Epidermal melanocyte (primary cell): ENCODE measurements at regions not wholly inside any gene's neighbourhood (a gene's known extent, or its start where the extent isn't known, plus 50 kb on each side); places are given as distances from the start of the nearest gene placed in this dataset.
"Not testable (repeated sequence)": the region's sequence is repeated elsewhere in the genome, so short reads cannot be mapped to it uniquely, and the experiment has no call there.

Experiments used
- DNase-seq: peaks from one replicate; pipeline ENCODE4 v3.0.0; 2011; ENCODE audit warnings: low spot score; ENCODE audit not compliant: insufficient read length

- DNase-seq: not testable (repeated sequence)
Measured at GRCh38 chr6:119665432-119665831, 315.9 kb upstream of the MAN1A1 start.

- DNase-seq: no peak
Measured at GRCh38 chr6:119661628-119662027, 312.1 kb upstream of the MAN1A1 start.

- DNase-seq: no peak
Measured at GRCh38 chr6:119661078-119661477, 311.5 kb upstream of the MAN1A1 start.

- no peak for DNase-seq
Measured at GRCh38 chr6:119658917-119659316, 309.4 kb upstream of the MAN1A1 start.

GRCh38 chr6:119655124-119655523 is 305.6 kb upstream of the MAN1A1 start:
- DNase-seq: no peak

GRCh38 chr6:119653329-119653728 is 303.8 kb upstream of the MAN1A1 start:
- no peak for DNase-seq

GRCh38 chr6:119649531-119649930 is 300.0 kb upstream of the MAN1A1 start:
- DNase-seq: no peak

- no peak for DNase-seq
Measured at GRCh38 chr6:119647309-119647708, 297.7 kb upstream of the MAN1A1 start.

- DNase-seq: no peak
Measured at GRCh38 chr6:119643876-119644275, 294.3 kb upstream of the MAN1A1 start.

- no peak for DNase-seq
Measured at GRCh38 chr6:119637768-119638167, 288.2 kb upstream of the MAN1A1 start.

- DNase-seq: no peak
Measured at GRCh38 chr6:119636060-119636459, 286.5 kb upstream of the MAN1A1 start.

- DNase-seq: no peak
Measured at GRCh38 chr6:119633461-119633860, 283.9 kb upstream of the MAN1A1 start.

GRCh38 chr6:119630561-119631192 is 281.1 kb upstream of the MAN1A1 start:
- no peak for DNase-seq

GRCh38 chr6:119628691-119629594 is 279.4 kb upstream of the MAN1A1 start:
- no peak for DNase-seq

- no peak for DNase-seq
Measured at GRCh38 chr6:119627908-119628669, 278.5 kb upstream of the MAN1A1 start.

- DNase-seq: no peak
Measured at GRCh38 chr6:119626884-119627619, 277.5 kb upstream of the MAN1A1 start.

- DNase-seq: no peak
Measured at GRCh38 chr6:119620846-119621555, 271.4 kb upstream of the MAN1A1 start.

- no peak for DNase-seq
Measured at GRCh38 chr6:119614138-119614537, 264.6 kb upstream of the MAN1A1 start.

GRCh38 chr6:119612911-119613381 is 263.4 kb upstream of the MAN1A1 start:
- DNase-seq: no peak

- DNase-seq: no peak
Measured at GRCh38 chr6:119612176-119612891, 262.8 kb upstream of the MAN1A1 start.
